Body of pancreas (tissue), 4 donors: ENCODE measurements at regions not wholly inside any gene's neighbourhood (a gene's known extent, or its start where the extent isn't known, plus 50 kb on each side); places are given as distances from the start of the nearest gene placed in this dataset.
"Not testable (repeated sequence)": the region's sequence is repeated elsewhere in the genome, so short reads cannot be mapped to it uniquely, and the experiment has no call there.

Source experiments
- ATAC-seq: fragments of 150-250 bp; one replicate; pipeline ENCODE4 v1.9.1; 2016
- DNase-seq, 4 donors: peaks; one replicate each; pipeline ENCODE4 v3.0.0-alpha.2; 2019
- H3K27ac ChIP-seq, 4 donors: fragments of 200-600 bp; sonication (generic); 1 replicate in 3 of 4; 2 replicates in 1 of 4; pipeline versions ENCODE4 v1.5.1 to v1.6.1; 2016 to 2019; ENCODE audit warnings: mild to moderate bottlenecking in 1 of 4, mixed read lengths in 1 of 4, moderate library complexity in 1 of 4
- H3K27me3 ChIP-seq, 2 donors: fragments of 200-600 bp; sonication (generic); one replicate each; pipeline ENCODE4 v1.6.0; 2016; ENCODE audit warnings: mild to moderate bottlenecking in 1 of 2
- H3K36me3 ChIP-seq, 2 donors: fragments of 200-600 bp; sonication (generic); replicated peaks in 1 of 2; 2 replicates each; pipeline ENCODE4 v1.5.1; 2016; ENCODE audit warnings: low read depth in 2 of 2; ENCODE audit not compliant: insufficient read depth in 1 of 2
- H3K4me1 ChIP-seq: fragments of 200-600 bp; sonication (generic); one replicate; pipeline ENCODE4 v1.6.0; 2016
- H3K4me3 ChIP-seq, 2 donors: fragments of 200-600 bp; sonication (generic); 1 replicate in 1 of 2; 2 replicates in 1 of 2; pipeline ENCODE4 v1.5.1; 2016 to 2019
- H3K9me3 ChIP-seq, 3 donors: fragments of 200-600 bp; sonication (generic); 1 replicate in 2 of 3; 2 replicates in 1 of 3; pipeline ENCODE4 v1.5.1; 2016
- CTCF ChIP-seq, 7 experiments: fragments of 450-650 bp in 4 of 7; fragments of 200-600 bp in 3 of 7; sonication (generic) in 3 of 7; IDR thresholded peaks; one replicate each; pipeline ENCODE4 v1.5.1; 2016 to 2019; ENCODE audit warnings: antibody characterized with exemption in 7 of 7
- POLR2A ChIP-seq, 3 donors: fragments of 450-650 bp; IDR thresholded peaks; one replicate each; pipeline ENCODE4 v1.6.1; 2016; ENCODE audit warnings: antibody characterized with exemption in 3 of 3, mild to moderate bottlenecking in 2 of 3
- WGBS, 2 donors: methylation state at CpG; one replicate each; pipeline ENCODE4 v1.1.5; 2017; 5-methylcytosine and 5-hydroxymethylcytosine counted together
- intact Hi-C: fragments of 100-400 bp; cut with DNase I; formaldehyde crosslinking; loops from one replicate; pipeline ENCODE4 v1.15.1; 2023

GRCh38 chrX:67436867-67437266 is 107.0 kb upstream of the AR start:
- ATAC-seq (no peak), DNase-seq (no peak)
- Histone ChIP-seq H3K36me3 (no peaks in the 10 kb centered on the region), H3K27me3 (no peaks in the 10 kb centered on the region), H3K4me3 (no peak overlapping the region), H3K4me1 (no peaks in the 10 kb centered on the region), H3K9me3 (no peaks in the 10 kb centered on the region), H3K27ac (no peak overlapping the region)
- intact Hi-C loops, result no loop called here
- no peak for TF ChIP-seq CTCF (IDR thresholded peaks at IDR 0.05)
- no peak for TF ChIP-seq POLR2A (IDR thresholded peaks at IDR 0.05)

DNA sequence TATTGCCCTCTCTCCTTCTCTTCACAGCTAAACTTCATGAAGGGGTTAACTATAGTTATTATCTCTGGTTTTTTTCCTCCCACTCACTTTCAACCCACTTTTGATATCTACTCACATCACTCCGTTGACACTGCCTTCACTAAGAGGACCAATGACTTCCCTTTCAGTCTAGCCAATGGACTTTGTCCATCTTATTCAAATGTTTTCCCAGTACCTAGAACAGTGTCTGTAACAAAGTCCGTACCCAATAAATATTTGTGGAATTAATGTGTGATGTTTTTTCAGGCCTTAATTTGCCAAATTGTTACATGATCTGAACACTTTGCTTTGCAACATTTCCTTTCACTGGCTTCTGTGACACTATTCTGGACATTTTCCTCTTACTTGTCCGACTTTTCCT is 106.0 kb upstream of the AR start:
- DNase-seq, result no peak
- ATAC-seq, result no peak
- Histone ChIP-seq H3K27ac (no peak overlapping the region), H3K36me3 (no peaks in the 10 kb centered on the region), H3K9me3 (no peaks in the 10 kb centered on the region), H3K4me1 (no peaks in the 10 kb centered on the region), H3K27me3 (no peaks in the 10 kb centered on the region), H3K4me3 (no peak overlapping the region)
- intact Hi-C loops, result no loop called here
- TF ChIP-seq CTCF (IDR thresholded peaks at IDR 0.05), result no peak
- no peak for TF ChIP-seq POLR2A (IDR thresholded peaks at IDR 0.05)
- WGBS, 2 donors, result 42 to 61% methylated on average over 3 of the region's 3 CpGs

GRCh38 chrX:67475259-67475658 is 68.6 kb upstream of the AR start:
- intact Hi-C loops, H3K4me3 ChIP-seq, DNase-seq, H3K4me1 ChIP-seq, H3K27me3 ChIP-seq, ATAC-seq, H3K36me3 ChIP-seq, H3K27ac ChIP-seq, H3K9me3 ChIP-seq: not testable (repeated sequence)
- 37 to 48% methylated on average over 3 of the region's 3 CpGs for WGBS, 2 donors

- Histone ChIP-seq H3K9me3 (no peaks in the 10 kb centered on the region), H3K4me1 (no peaks in the 10 kb centered on the region), H3K36me3 (no peaks in the 10 kb centered on the region), H3K4me3 (no peak overlapping the region), H3K27ac (no peak overlapping the region), H3K27me3 (no peaks in the 10 kb centered on the region)
- DNase-seq (no peak), ATAC-seq (no peak)
- no peak for TF ChIP-seq CTCF (IDR thresholded peaks at IDR 0.05)
- TF ChIP-seq POLR2A (IDR thresholded peaks at IDR 0.05), result no peak
- 45% methylated on average over 3 of the region's 3 CpGs for WGBS, 2 donors
- intact Hi-C loops, result no loop called here
Observed at GRCh38 chrX:67480789-67481188, 63.0 kb upstream of the AR start.
